ENCODE measurements at regions not wholly inside any gene's neighbourhood (a gene's known extent, or its start where the extent isn't known, plus 50 kb on each side); places are given as distances from the start of the nearest gene placed in this dataset.

DNA sequence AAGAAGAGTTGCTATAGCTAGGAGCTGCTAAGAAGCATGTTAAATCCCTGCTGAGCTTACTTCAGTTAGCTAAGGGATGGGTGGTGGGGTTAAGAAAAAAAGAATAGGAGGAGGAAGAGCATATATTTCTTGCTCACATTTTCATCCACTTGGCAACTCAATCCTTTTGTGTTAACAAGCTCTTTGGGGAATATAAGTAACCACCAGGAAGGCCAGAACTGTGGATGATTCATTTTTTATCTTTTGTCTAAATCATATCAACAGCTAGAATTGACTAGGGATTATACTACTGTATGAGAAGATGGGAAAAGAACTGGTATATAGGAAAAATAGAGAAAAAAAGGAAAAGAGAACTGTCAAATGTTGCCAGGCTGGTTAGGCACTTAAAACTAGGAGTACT lies 555.3 kb upstream of the ARRDC3 start:
- intact Hi-C loops (cut with DNase I; ENCODE audit: low total_unique reads), result no loop called here
- no peak for TF ChIP-seq CTCF (IDR thresholded peaks at IDR 0.05 in 4 of 5, conservative IDR thresholded peaks at IDR 0.05 in 1 of 5)
- no peak for TF ChIP-seq POLR2A (IDR thresholded peaks at IDR 0.05)
- Histone ChIP-seq H3K9me3 (no peaks in the 10 kb centered on the region), H3K27ac (no peak overlapping the region), H3K36me3 (no peaks in the 10 kb centered on the region), H3K4me3 (no peak overlapping the region), H3K4me1 (no peaks in the 10 kb centered on the region), H3K27me3 (no peaks in the 10 kb centered on the region)
- in situ Hi-C loops (cut with MboI; ENCODE audit: low sequenced_read_pairs in 4 of 4), result no loop called here
- no peak for DNase-seq
- no peak for ATAC-seq

DNA sequence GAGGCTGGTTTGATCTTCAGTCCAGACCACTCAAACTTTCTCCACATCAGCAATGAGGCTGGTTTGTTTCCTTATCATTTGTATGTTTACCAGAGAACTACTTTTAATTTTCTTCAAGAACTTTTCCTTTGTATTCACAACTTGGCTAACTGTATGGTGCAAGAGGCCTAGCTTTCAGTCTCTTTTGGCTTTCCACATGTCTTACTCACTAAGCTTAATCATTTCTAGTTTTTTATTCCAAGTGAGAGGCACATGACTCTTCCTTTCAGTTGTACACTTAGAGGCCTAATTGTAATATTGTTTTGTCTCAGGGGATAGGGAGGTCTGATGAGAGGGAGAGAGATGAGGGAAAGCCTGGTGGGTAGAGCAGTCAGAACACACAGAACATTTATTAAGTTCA lies 554.0 kb upstream of the ARRDC3 start:
- no peak for ATAC-seq
- Histone ChIP-seq H3K9me3 (no peaks in the 10 kb centered on the region), H3K27ac (no peak overlapping the region), H3K27me3 (no peaks in the 10 kb centered on the region), H3K4me1 (no peaks in the 10 kb centered on the region), H3K4me3 (no peak overlapping the region), H3K36me3 (no peaks in the 10 kb centered on the region)
- intact Hi-C loops (cut with DNase I; ENCODE audit: low total_unique reads), result no loop called here
- TF ChIP-seq CTCF (IDR thresholded peaks at IDR 0.05 in 4 of 5, conservative IDR thresholded peaks at IDR 0.05 in 1 of 5), result no peak
- no peak for TF ChIP-seq POLR2A (IDR thresholded peaks at IDR 0.05)
- in situ Hi-C loops (cut with MboI; ENCODE audit: low sequenced_read_pairs in 4 of 4), result no loop called here
- DNase-seq, result no peak

- no peaks in the 10 kb centered on the region for H3K36me3 ChIP-seq
- no peak overlapping the region for H3K4me3 ChIP-seq
- no peak overlapping the region for H3K27ac ChIP-seq
- DNase-seq, result no peak
- intact Hi-C loops (cut with DNase I; ENCODE audit: low total_unique reads), result no loop called here
- no peaks in the 10 kb centered on the region for H3K27me3 ChIP-seq
- no peaks in the 10 kb centered on the region for H3K4me1 ChIP-seq
- no peaks in the 10 kb centered on the region for H3K9me3 ChIP-seq
- no peak for TF ChIP-seq POLR2A (IDR thresholded peaks at IDR 0.05)
- no peak for TF ChIP-seq CTCF (IDR thresholded peaks at IDR 0.05 in 4 of 5, conservative IDR thresholded peaks at IDR 0.05 in 1 of 5)
- ATAC-seq, result no peak
- in situ Hi-C loops (cut with MboI; ENCODE audit: low sequenced_read_pairs in 4 of 4), result no loop called here
These were observed 546.4 kb upstream of the ARRDC3 start for GRCh38 chr5:91929522-91929817.

DNA sequence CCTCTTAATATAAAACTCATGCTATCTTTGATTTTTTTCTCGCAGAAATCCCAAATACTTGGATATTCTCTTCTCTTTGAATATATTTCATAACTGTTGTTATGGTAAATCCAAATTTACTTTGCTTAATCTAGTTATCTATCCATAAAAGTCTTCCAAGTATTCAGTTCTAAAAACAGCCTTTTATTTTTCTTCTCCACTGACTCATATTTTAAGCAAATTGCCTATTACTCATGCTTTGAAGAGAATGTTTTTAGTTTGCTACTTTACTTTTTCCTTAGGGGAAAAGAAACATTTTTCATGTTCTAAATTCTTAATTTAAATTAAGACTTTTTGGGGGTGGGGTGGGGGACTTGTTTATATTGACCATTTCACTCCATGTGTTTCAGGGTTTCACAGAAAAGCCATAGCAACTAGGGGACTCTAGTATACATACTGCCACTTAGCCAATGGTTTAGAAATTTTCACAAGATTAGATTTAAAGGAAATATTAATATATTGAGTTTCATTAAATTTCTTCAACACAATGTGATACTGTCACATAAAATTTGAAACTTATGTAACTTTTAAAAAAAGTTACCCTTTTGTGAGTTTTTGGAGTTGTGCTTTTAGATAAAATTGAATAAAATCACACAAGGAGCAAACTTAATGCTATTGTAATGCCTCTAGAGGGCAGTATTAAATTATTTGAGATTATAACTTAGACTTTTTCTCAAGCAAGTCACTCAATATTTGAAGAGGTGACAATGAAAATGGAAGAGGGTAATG lies 545.8 kb upstream of the ARRDC3 start:
- H3K4me1 ChIP-seq, result no peaks in the 10 kb centered on the region
- no peaks in the 10 kb centered on the region for H3K27me3 ChIP-seq
- no peaks in the 10 kb centered on the region for H3K36me3 ChIP-seq
- DNase-seq (no peak), ATAC-seq (no peak)
- in situ Hi-C loops (cut with MboI; ENCODE audit: low sequenced_read_pairs in 4 of 4), result no loop called here
- H3K9me3 ChIP-seq, result no peaks in the 10 kb centered on the region
- no peak for TF ChIP-seq POLR2A (IDR thresholded peaks at IDR 0.05)
- peak in 1 of 5 experiments; percentile 15 for TF ChIP-seq CTCF (IDR thresholded peaks at IDR 0.05 in 4 of 5, conservative IDR thresholded peaks at IDR 0.05 in 1 of 5)
- intact Hi-C loops (cut with DNase I; ENCODE audit: low total_unique reads), result no loop called here
- H3K27ac ChIP-seq, result no peak overlapping the region
- H3K4me3 ChIP-seq, result no peak overlapping the region

- in situ Hi-C loops (cut with MboI; ENCODE audit: low sequenced_read_pairs in 4 of 4) (no loop called here), intact Hi-C loops (cut with DNase I; ENCODE audit: low total_unique reads) (no loop called here)
- Histone ChIP-seq H3K9me3 (no peaks in the 10 kb centered on the region), H3K36me3 (no peaks in the 10 kb centered on the region), H3K4me1 (no peaks in the 10 kb centered on the region), H3K27me3 (no peaks in the 10 kb centered on the region), H3K4me3 (no peak overlapping the region), H3K27ac (no peak overlapping the region)
- ATAC-seq (no peak), DNase-seq (no peak)
- TF ChIP-seq POLR2A (IDR thresholded peaks at IDR 0.05) (no peak), CTCF (IDR thresholded peaks at IDR 0.05 in 4 of 5, conservative IDR thresholded peaks at IDR 0.05 in 1 of 5) (no peak)
These were observed 544.3 kb upstream of the ARRDC3 start for GRCh38 chr5:91927439-91927838.
